ENCODE measurements at regions not wholly inside any gene's neighbourhood (a gene's known extent, or its start where the extent isn't known, plus 50 kb on each side); places are given as distances from the start of the nearest gene placed in this dataset.

DNA sequence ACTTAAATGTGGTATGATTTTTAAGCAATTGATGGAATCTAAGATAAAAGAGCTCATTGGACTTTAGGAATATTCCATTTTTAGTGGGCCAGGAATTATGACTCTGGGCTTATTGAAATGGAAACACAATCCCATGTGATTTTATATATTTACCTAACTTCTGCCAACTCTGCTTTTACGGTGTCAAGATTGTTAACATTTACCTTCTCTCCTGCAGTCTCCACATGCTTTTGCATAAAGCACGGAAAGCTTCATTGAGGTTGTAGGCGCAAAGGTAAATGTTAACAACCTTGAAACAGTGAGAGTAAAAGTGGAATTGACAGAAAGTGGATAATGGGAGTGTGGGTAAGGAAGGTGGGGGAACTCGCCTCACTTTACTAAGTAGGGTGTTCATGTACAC is 468.1 kb downstream of the PMP22 start:
- DNase-seq, result no peak

GRCh38 chr17:14794961-14795360 is 470.2 kb downstream of the PMP22 start:
- no peak for DNase-seq

- no peak for DNase-seq
Measured at GRCh38 chr17:14793237-14793636, 471.9 kb downstream of the PMP22 start.

DNA sequence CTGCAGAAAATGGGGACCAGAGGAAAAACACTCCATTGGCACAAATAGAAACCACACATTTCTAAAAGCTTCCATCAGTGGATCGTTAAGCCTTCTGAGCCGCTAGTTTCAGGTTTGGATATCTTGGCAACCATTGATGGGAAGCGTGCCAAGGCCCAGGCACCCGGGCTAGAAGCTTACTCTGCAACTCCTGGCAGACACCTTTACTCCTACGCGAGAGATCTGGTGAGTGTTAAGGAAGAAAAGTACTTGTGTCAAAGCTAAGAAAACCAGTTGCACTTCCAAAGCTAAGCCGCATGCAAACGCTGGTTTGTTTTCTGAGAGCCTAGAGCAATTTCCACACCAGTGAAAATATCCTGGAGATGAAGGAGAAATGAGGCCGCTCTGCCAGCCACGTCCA is 472.4 kb downstream of the PMP22 start:
- no peak for DNase-seq

DNA sequence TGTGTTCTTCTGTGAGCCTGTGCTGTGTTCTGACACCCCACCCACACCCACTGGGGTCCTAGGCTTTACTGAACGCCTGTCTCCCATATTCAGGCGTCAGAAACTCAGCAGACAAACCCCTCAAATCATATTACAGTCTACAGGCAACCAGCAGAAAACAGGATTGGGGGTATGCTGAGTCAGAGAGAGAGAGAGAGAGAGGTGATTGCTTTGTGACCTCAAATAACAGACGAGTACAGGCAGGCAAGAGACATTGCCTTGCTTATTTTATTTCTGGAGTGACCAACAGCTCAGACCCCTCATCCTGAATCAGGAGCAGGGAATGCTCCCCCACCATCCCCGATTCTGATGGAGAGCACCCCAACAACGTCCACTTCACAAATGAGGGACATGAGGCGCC is 473.9 kb downstream of the PMP22 start:
- no peak for DNase-seq

DNA sequence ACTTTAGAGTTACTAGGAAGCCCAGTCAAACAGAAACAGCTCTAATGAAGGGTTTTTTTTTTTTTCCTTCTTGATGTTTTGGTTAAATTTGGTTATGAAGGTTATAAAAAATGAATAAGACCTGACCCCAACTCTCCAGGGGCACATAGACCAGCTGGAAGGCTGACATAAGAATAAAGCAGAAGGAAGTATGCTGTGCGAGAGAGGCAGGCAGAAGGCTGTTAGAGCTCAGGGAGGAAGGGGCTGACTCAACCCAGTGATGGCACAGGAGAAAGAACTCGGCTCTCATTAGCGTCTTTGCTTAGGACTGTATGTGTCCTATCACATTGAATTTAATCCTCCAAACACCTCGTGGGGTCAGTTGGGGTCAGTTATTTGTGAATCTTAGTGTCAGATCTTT is 474.6 kb downstream of the PMP22 start:
- DNase-seq, result no peak

DNA sequence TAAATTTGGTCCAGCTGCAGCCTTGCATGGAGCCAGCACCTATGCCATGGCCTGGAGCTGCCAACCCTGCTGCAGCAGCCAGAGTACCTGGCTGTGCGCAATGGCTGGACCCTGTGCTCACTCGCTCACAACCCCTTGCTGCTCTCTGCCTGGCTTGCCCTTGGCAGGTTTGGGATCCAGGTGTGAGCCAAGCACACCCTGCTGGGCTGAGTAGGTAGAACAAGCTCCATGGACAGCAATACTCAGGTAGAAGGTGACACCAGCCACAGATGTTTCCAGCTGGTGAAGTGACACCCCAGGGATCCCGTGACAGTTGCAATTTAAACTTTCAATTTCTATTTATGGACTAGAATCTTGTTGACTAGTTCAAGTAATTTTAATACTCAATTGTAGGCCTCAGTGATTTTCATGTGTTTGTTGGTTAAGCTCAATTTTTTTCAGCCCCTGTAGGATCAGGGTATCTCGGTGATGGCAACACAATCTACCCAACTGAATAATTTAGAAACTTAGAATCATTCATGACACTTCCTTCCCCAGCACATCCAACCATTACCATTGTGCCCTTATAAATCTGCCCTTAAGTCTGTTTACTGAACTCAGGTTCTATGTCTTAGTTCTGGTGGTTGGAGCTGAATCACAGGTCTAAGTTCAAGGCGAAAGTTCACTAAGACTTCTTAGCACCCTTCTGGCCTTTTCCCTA is 480.0 kb downstream of the PMP22 start:
- no peak for DNase-seq

DNA sequence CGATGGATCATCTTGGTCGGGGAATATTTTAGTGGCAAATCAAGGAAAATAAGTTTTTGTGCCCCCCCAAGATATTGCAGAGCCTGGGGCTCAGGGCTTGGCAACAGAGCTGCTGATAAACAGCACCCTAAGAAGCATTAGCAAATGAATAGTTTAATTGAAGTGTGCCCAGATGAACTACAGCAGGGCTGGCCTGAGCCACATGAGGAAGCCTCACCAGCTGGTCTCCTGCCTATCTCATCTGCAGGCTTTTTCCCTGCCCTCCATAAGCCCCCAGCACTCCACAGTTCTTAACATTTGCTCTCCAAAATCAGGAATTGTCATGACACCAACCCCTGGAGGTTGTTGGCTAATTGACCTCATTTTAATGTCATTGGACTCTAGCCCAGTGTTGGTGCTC is 480.2 kb downstream of the HS3ST3B1 start:
- DNase-seq, result no peak

GRCh38 chr17:14780097-14780651 is 479.3 kb downstream of the HS3ST3B1 start:
- no peak for DNase-seq

DNA sequence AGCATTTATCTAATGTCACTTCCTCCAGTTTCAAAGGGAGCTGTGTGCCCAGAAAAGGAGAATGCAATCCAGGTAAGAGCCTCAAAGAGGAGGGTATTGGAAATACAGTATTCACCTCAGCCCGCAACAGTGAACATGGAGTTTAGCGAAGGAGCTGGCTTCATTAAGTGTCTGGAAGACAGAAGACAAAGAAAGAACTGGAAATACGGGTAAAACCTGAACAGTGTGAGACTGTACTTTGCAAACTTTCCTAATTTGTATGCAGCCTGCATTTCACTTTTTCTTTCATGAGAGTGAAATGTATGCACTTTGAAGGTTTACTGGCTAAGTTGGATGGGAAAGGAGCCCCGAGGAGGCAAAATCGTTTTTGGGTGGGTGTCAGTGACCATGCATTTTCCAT is 478.4 kb downstream of the HS3ST3B1 start:
- DNase-seq, result no peak

DNA sequence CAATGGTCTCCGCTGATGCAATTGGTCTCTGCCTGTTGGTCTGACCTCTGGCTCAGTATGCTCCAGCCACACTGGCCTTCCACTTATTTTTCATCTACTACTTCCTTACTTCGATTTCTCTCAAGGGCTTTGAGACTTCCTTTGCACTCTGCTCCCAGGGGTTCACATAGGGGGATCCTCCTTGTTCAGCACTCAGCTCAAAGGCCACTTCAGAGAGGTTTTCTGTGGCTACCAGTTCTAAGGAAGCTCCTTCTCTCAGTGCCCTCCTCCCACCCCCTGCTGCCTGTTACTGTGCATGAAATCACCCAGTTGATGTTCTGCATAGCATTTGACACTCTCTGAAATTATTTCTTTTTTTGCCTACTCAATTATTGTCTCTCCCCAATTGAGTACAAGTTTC is 476.4 kb downstream of the HS3ST3B1 start:
- DNase-seq, result no peak

DNA sequence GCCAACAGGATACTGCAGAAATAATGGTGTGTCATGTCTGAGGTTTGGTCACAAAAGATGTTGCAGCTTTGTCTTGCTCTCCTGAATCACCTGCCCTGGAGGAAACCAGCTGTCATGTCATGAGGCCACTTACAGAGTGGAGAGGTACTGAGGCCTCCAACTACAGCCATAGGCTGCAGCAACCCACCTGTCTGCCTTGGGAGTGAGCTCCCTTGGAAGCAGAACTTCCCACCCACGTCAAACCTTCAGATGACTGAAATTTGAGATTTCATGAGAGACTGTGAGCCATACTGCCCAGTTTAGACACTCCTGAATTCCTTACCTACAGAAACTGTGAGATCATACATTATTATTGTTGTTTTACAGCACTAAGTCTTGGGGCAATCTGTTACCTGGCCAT is 475.9 kb downstream of the HS3ST3B1 start:
- DNase-seq, result no peak

- DNase-seq, result no peak
Measured at GRCh38 chr17:14775731-14776492, 475.0 kb downstream of the HS3ST3B1 start.

GRCh38 chr17:14774774-14775173 is 473.9 kb downstream of the HS3ST3B1 start:
- no peak for DNase-seq

DNA sequence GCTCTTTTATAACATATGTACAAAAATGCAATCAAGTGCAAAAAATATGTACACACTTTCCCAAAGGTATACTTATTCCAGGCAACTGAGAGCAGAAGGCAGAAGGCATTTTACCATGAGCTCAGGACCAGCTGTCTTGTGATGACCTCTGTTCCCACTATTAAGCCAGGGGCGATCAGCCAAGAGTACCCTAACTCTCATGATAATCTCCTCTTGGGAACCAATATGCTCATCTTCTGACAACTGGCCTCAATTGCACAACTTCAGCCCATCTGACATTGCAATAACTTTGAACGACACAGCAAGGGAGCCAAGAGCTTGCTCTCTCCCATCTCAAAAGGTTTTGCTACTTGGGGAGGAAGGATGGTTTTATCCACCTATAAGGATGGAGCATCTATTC is 471.9 kb downstream of the HS3ST3B1 start:
- no peak for DNase-seq

- no peak for DNase-seq
Measured at GRCh38 chr17:14771543-14771942, 470.7 kb downstream of the HS3ST3B1 start.

GRCh38 chr17:14768923-14769322 is 468.0 kb downstream of the HS3ST3B1 start:
- DNase-seq, result no peak

DNA sequence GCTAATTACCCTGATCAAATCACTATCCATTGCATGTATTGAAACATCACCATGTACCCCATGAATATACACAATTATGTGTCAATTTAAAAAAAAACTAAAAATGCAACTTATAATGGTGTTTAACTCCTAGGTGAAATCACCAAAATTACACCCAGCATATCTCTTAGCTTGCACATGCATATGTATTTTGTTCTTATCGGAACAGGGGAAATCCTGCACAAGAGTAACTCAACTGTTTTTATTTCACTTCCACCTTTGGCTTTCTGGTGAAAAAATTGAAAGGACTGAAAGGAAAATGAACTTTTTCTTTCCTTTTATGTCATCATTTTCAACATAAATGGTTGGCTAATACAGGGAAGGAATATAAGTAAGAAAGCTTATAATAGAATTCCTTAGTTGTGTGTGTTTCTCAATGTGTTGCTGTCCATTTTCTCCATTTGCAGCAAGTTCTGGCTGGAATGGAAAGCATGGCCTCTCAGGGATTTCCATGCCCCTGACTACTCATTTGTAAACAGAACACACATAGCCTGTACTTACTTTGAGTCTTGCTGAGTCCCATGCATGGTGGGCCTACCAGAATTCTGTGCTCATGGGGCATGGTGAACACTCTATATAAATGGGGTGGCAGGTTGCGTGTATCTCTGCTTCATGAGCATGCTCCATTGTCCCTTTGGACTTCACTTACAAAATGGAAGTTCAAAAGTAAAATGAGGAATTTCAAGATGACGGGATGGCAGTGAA is 462.0 kb downstream of the HS3ST3B1 start:
- no peak for DNase-seq

GRCh38 chr17:14760719-14761411 is 460.0 kb downstream of the HS3ST3B1 start:
- DNase-seq, result no peak

GRCh38 chr17:14760212-14760611 is 459.3 kb downstream of the HS3ST3B1 start:
- no peak for DNase-seq

GRCh38 chr17:14759325-14759724 is 458.4 kb downstream of the HS3ST3B1 start:
- DNase-seq, result no peak

DNA sequence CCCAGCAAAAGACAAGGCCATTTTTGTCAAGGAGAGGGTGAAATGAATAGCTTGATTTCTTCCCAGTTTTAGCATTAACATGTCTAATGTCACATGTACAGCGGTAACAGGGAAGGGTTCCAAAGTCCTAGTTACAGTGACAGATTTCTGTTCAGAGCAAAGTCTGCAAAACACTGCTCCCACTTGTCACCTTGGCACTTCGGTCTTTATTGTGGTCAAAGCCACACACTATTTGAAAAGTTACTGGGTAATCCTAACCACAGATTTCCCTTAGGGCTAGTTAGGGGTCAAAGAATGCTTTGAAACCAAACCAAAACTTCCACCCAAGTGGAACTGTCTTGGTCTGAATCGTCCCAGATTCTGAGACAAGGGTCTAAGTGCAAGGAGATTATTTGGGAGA is 455.6 kb downstream of the HS3ST3B1 start:
- DNase-seq, result no peak

GRCh38 chr17:14755002-14755401 is 454.1 kb downstream of the HS3ST3B1 start:
- no peak for DNase-seq
